HG03354 (cell line): ENCODE measurements at regions not wholly inside any gene's neighbourhood (a gene's known extent, or its start where the extent isn't known, plus 50 kb on each side); places are given as distances from the start of the nearest gene placed in this dataset.

Source experiments
- ATAC-seq: cut with Tn5 transposase; IDR thresholded peaks from one replicate; pipeline ENCODE4 v1.9.1; 2021; ENCODE audit warnings: mild to moderate bottlenecking; ENCODE audit not compliant: unreplicated experiment, poor library complexity, severe bottlenecking

- no peak for ATAC-seq
These were observed 67.6 kb upstream of the NTRK3 start for GRCh38 chr15:88323976-88324740.

- ATAC-seq = no peak
These were observed 66.9 kb upstream of the NTRK3 start for GRCh38 chr15:88323468-88323867.

DNA sequence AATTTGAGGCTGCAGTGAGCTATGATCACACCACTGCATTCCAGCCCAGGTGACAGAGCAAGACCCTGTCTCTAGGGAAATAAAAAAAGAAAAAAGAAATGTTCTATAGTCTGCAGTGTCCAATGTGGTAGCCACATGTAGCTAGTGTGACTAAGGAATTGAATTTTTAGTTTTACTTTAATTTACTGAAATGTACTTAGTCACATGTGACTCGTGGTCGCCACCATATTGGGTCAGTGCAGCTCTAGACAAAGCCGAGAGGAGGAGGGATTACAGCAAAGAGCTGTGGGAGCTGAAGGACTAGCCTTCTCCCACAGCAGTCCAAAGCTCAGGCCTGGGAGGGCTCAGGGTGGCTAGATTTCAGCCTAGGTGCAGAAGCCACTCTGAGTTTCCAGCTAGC is 65.9 kb upstream of the NTRK3 start:
- no peak for ATAC-seq

DNA sequence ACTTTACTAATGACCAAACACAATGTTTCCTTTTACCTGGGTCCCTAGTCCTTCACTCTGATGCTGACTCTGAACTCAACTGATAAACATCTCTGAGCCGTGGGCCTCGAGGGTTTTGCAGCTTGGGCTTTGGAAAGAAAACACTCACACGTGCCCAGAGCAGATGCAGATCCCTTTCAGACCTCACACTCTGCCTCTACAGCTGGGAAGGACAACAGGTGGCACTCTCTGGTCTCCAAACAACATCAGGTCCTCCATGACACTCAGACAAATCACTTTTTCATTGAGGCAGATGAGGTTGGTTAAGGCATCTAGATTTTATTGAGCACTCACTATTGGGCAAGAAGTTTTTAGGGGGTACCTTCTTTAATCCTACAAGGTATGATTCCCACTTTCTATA is 64.7 kb upstream of the NTRK3 start:
- no peak for ATAC-seq

- no peak for ATAC-seq
These were observed 60.0 kb upstream of the NTRK3 start for GRCh38 chr15:88316586-88316985.

DNA sequence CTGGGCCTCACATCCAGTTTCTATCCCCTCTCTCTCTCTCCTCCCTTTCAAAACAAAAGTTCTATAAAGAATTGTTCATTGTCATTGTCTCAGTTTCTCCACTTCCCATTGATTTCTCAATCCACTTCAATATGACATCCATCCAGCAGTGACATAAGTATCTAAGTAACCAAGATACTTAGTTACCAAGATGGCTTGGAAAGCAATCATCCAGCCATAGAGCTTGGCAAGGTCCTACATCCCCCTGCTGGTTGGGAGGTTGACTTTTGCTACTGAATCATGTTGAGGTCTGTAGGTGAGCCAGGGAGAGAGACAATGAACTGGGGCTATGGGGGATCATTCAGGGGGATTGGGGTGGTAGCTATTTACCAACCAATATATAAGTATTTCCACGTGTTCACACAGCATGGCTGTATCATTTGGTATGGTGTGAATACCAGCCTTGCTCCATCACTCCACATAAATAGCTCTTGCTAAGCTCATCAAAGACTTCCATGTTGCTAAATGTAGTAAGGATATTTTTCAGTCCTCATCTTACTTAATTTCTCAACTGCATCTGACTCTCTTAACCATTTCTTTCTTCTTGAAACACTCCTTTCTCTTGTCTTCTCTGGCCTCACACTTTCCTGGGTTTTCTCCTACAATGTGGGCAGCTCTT is 58.8 kb upstream of the NTRK3 start:
- ATAC-seq = no peak

DNA sequence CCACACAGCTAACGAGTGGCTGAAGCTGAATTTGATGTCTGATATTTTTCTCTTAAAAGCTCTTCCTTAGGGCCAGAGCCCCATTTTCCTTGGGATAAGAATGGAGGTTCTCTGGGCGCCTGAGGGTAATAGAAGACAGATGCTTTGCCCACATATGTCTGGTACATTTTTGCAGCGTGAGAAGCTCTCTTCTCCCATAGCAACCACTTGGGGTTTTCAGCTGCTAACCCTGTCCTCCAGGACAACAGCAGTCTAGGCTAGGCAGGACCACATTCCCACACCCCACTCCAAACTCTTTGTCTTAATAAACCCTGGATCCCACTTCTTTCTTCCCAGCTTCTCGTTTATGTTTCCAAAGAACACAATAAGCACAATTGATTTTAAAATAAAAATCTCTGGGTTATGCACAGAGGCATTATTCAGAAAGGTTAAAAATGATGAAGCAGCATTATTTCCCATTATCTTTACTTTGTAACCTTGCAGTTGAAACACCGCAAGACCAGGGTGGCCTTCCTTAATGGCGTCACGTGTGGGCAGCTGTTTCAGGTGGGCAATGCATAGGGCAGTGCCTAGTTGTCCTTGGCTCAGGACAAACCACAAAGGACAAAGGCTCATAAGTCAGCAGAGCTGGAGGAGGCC is 56.5 kb upstream of the NTRK3 start:
- ATAC-seq = no peak

- no peak for ATAC-seq
These were observed 52.8 kb upstream of the NTRK3 start for GRCh38 chr15:88309363-88309762.

DNA sequence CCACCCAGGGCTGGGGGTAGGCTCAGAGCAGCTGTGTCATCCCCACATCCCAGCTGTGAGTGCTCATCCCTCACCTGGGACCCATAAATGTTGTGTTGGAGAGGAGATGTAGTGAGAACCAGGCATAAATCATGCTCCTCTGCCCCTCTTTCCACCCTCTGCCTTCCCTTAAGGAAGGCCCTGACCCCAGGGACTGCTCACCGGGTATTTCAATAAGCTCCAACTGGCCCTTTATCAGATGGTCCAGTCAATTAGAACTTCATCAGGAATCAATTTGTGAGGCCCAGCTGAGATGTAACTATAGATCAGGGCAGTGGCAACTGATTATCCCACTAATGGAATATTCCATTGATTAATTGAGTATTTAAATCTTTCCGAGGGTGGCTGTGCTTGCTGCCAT is 50.8 kb upstream of the NTRK3 start:
- ATAC-seq = no peak
